ENCODE measurements at regions not wholly inside any gene's neighbourhood (a gene's known extent, or its start where the extent isn't known, plus 50 kb on each side); places are given as distances from the start of the nearest gene placed in this dataset.

- TF ChIP-seq VEZF1 (CRISPR knock-in tag; IDR thresholded peaks at IDR 0.05), result no peak
- TF ChIP-seq ZNF347 (CRISPR knock-in tag; IDR thresholded peaks at IDR 0.05; ENCODE audit: low read depth), result no peak
- TF ChIP-seq HLTF (IDR thresholded peaks at IDR 0.05), result no peak
Measured at GRCh38 chrX:42628471-42628870, 149.5 kb downstream of the PPP1R2C start (continued).

DNA sequence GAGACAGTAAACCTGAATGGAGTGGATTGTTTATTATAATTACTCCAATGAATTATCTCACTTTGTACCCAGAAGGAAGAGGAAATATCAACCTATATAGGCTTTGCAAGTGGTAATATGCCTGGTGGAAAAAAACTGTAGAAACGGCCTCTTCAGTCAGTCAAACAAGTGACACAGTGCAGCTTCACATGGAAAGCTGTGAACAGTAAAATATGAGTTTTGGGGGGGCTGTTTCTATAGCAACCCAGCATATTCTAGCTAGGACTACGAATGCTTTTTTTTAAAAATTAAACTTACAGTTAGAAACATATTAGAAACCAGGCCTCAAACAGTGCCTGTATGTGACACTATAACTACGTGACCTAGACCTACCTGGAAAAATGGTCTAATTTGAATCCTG lies 150.1 kb downstream of the PPP1R2C start:
- H3K9me3 ChIP-seq (replicated peaks; ENCODE audit: control insufficient read depth, insufficient read depth, low read depth, low read length), result no peaks in the 10 kb centered on the region
- BruUV-seq (replicated peaks), result no TSS peak
- no peaks in the 10 kb centered on the region for H4K20me1 ChIP-seq (replicated peaks; ENCODE audit: control insufficient read depth, insufficient read depth, low read length)
- no peak overlapping the region for H2AFZ ChIP-seq (ENCODE audit: low read depth, low read length)
- no peaks in the 10 kb centered on the region for H3K4me1 ChIP-seq (replicated peaks in 1 of 2; ENCODE audit: control insufficient read depth in 2 of 2, insufficient read depth in 2 of 2, low read length in 2 of 2)
- no peak overlapping the region for H3K9ac ChIP-seq (ENCODE audit: insufficient read depth in 1 of 2, low read depth in 2 of 2, low read length in 2 of 2)
- H3K4me2 ChIP-seq (ENCODE audit: insufficient read depth, low read length), result no peak overlapping the region
- H3K27me3 ChIP-seq (ENCODE audit: control insufficient read depth in 2 of 2, insufficient read depth in 2 of 2, low read length in 2 of 2), result no peaks in the 10 kb centered on the region
- no peak for ATAC-seq
- ChIA-PET CTCF (ENCODE audit: low intra/inter-chr PET ratio) (no interaction called here), POLR2A (no interaction called here)
- 0% methylated on average over 3 of the region's 3 CpGs for whole genome bisulfite sequencing (ENCODE audit: insufficient coverage, low coverage, missing lambda C conversion rate)
- FAIRE-seq, result no peak
- H3K4me3 ChIP-seq, result no peak overlapping the region
- intact Hi-C loops (cut with micrococcal nuclease) (no loop called here), in situ Hi-C loops (cut with MboI) (no loop called here)
- H3K36me3 ChIP-seq (ENCODE audit: control insufficient read depth, insufficient read depth, low read length), result no peaks in the 10 kb centered on the region
- DNase-seq (ENCODE audit: extremely low read depth in 1 of 4, low spot score in 3 of 4), result no peak
- no peaks in the 10 kb centered on the region for H3K79me2 ChIP-seq (ENCODE audit: control insufficient read depth, insufficient read depth, low read length)
- no peaks in the 10 kb centered on the region for H3K9me1 ChIP-seq (ENCODE audit: control insufficient read depth, insufficient read depth, low read length)
- H3K27ac ChIP-seq (ENCODE audit: extremely low read depth, low read depth, low read length), result no peak overlapping the region
- TF ChIP-seq, protein P1, sequence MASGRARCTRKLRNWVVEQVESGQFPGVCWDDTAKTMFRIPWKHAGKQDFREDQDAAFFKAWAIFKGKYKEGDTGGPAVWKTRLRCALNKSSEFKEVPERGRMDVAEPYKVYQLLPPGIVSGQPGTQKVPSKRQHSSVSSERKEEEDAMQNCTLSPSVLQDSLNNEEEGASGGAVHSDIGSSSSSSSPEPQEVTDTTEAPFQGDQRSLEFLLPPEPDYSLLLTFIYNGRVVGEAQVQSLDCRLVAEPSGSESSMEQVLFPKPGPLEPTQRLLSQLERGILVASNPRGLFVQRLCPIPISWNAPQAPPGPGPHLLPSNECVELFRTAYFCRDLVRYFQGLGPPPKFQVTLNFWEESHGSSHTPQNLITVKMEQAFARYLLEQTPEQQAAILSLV (tag; IDR thresholded peaks at IDR 0.05), result no peak
- TF ChIP-seq ZNF609 (CRISPR knock-in tag; IDR thresholded peaks at IDR 0.05; ENCODE audit: borderline replicate concordance) (no peak), MTF1 (CRISPR knock-in tag; IDR thresholded peaks at IDR 0.05; ENCODE audit: borderline replicate concordance) (no peak), ZNF274 (IDR thresholded peaks at IDR 0.05; ENCODE audit: borderline replicate concordance, low read depth, low read length) (no peak), RBM14 (IDR thresholded peaks at IDR 0.05; ENCODE audit: borderline replicate concordance, insufficient read depth, low read depth, low read length) (no peak), MAFF (IDR thresholded peaks at IDR 0.05; ENCODE audit: low read length) (no peak), LARP7 (IDR thresholded peaks at IDR 0.05) (no peak), SUPT5H (IDR thresholded peaks at IDR 0.05) (no peak)
- TF ChIP-seq, protein P2, sequence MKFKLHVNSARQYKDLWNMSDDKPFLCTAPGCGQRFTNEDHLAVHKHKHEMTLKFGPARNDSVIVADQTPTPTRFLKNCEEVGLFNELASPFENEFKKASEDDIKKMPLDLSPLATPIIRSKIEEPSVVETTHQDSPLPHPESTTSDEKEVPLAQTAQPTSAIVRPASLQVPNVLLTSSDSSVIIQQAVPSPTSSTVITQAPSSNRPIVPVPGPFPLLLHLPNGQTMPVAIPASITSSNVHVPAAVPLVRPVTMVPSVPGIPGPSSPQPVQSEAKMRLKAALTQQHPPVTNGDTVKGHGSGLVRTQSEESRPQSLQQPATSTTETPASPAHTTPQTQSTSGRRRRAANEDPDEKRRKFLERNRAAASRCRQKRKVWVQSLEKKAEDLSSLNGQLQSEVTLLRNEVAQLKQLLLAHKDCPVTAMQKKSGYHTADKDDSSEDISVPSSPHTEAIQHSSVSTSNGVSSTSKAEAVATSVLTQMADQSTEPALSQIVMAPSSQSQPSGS (CRISPR knock-in tag; IDR thresholded peaks at IDR 0.05), result no peak
